Dedifferentiated amniotic fluid mesenchymal stem cell (primary cell): ENCODE measurements at regions not wholly inside any gene's neighbourhood (a gene's known extent, or its start where the extent isn't known, plus 50 kb on each side); places are given as distances from the start of the nearest gene placed in this dataset.
"Not testable (repeated sequence)": the region's sequence is repeated elsewhere in the genome, so short reads cannot be mapped to it uniquely, and the experiment has no call there.

Source experiments
- DNase-seq: peaks from one replicate; pipeline ENCODE4 v3.0.0-alpha.2; 2016; ENCODE audit errors: extremely low spot score

GRCh38 chr6:14290772-14291330 lies 173.3 kb downstream of the CD83 start:
- DNase-seq = no peak

GRCh38 chr6:14291331-14291730 lies 173.8 kb downstream of the CD83 start:
- no peak for DNase-seq

DNA sequence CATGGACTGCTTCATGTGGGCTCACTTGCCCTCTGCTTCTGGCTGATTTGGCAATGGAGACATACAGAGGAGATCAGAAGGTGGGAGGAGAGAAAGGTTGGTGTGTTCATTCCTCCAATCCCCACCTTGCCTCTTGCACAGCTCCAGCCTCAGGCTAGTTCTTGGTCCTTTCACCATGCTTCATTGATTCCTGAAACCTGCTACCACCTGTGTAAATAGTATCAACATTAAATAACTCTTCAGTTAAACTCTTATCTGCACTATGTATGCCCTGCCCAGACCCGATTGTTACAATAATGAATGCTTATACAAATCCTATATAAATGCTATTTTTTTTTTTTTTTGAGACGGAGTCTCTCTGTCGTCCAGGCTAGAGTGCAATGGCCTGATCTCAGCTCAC lies 174.5 kb downstream of the CD83 start:
- DNase-seq = no peak

DNA sequence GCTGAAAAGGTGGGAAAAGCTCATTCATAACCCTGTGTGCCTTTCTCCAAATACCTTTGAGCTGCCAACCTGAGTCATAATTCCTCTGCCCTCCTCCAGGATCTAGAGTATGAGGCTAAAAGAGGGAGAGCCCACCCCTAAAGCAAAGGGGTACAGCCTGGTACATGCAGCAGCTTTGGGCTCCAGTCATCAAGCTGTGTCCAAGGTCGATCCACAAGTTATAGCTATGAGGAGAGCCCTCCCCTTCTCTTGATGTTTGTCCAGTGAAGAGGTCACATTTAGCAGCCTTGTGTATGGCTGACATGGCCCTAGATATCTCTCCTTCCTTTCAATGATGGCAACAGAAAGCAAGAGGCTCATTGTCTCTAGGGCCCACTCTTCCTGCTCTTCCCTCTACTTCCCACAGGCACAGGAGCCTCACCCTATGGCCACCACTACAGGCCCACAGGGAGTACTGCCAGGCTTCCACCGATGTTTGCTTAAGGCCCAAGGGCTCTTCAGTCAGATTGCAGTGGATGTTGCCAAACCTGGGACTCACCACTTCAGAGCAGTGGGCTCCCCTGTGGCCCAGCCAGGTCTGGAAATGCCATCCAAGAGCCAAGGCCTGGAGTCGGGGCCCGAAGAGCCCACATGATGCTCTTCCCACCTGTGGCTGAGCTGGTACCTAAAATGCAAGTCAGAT lies 176.8 kb downstream of the CD83 start:
- DNase-seq = no peak

DNA sequence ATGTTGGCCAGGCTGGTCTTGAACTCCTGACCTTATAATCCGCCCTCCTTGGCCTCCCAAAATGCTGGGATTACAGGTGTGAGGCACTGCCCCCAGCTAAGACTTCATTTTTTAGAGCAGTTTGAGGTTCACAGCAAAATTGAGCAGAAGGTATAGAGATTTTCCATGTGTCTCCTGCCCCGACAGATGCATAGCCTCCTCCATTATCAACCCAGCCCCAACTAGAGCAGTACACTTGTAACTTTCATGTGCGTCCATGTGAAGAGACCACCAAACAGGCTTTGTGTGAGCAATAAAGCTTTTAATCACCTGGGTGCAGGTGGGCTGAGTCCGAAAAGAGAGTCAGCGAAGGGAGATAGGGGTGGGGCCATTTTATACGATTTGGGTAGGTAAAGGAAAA lies 179.1 kb downstream of the CD83 start:
- DNase-seq = not testable (repeated sequence)

DNA sequence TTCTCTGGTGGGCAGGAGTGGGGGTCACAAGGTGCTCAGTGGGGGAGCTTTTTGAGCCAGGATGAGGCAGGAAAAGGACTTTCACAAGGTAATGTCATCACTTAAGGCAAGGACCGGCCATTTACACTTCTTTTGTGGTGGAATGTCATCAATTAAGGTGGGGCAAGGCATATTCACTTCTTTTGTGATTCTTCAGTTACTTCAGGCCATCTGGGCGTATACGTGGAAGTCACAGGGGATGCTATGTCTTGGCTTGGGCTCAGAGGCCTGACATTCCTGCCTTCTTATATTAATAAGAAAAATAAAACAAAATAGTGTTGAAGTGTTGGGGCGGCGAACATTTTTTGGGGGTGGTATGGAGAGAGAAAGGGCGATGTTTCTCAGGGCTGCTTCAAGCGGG lies 179.5 kb downstream of the CD83 start:
- DNase-seq = not testable (repeated sequence)

- DNase-seq = not testable (repeated sequence)
Observed at GRCh38 chr6:14300189-14300588, 182.6 kb downstream of the CD83 start.

GRCh38 chr6:14300721-14301120 lies 183.1 kb downstream of the CD83 start:
- DNase-seq = not testable (repeated sequence)

GRCh38 chr6:14301477-14301876 lies 183.9 kb downstream of the CD83 start:
- DNase-seq = not testable (repeated sequence)

DNA sequence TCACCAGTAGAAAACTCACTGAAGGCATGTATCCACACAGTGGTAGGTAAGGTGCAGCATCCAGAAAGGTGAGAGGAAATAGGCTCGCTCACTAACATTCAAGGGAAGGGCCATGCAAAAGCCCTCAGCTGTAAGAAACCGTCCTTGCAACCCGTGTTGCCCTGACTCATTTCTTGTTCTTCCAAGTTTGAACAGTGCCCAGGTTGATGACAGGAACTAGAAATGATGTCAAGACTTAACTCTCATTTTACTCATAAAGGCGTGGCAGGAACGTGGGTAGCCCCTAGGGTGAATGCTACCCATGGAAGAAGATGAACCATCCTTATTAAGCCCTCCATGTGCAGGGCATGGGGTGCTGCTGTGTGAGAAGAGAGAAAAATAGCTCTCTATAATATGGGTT lies 187.6 kb downstream of the CD83 start:
- no peak for DNase-seq

GRCh38 chr6:14305624-14306023 lies 188.1 kb downstream of the CD83 start:
- DNase-seq = no peak

GRCh38 chr6:14306151-14306906 lies 188.8 kb downstream of the CD83 start:
- no peak for DNase-seq

- no peak for DNase-seq
Observed at GRCh38 chr6:14309516-14309915, 191.9 kb downstream of the CD83 start.

- DNase-seq = no peak
Observed at GRCh38 chr6:14309951-14310445, 192.4 kb downstream of the CD83 start.

- DNase-seq = no peak
Observed at GRCh38 chr6:14310960-14311359, 193.4 kb downstream of the CD83 start.

DNA sequence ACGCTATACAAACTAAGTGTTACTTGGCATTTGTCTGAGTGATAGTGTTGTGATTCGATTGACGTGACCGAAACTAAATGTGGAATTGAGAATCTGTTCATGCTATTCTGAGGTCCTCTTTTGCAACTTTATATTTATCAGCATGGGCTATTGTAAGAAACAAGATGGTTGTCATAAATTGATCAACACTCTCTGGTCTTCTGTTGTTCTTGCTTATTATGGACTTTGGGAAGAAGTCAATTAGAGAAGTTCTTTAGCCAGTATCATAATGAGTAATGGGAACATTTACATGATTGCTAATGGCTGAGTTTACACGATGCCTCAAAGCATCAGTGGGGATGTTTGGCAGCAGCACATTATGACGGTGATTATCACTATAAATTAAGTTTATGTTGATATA lies 195.0 kb downstream of the CD83 start:
- no peak for DNase-seq

- DNase-seq = no peak
Observed at GRCh38 chr6:14313248-14313647, 195.7 kb downstream of the CD83 start.

DNA sequence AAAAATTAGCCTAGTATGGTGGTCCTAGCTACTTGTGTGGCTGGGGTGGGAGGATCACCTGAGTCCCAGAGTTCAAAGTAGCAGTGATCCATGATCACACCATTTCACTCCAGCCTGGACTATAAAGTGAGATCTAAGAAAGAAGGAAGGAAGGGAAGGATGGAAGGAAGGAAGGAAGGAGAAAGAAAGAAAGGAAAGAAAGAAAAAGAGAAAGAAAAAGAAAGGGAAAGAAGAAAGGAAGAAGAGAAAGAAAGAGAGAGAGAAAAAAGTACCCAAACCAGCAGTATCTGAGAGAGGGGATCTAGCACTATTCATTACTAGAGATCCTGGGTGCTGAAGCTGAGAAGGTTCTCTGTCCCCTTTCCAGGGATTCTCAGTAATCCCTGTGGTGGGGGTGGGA lies 197.8 kb downstream of the CD83 start:
- DNase-seq = no peak

DNA sequence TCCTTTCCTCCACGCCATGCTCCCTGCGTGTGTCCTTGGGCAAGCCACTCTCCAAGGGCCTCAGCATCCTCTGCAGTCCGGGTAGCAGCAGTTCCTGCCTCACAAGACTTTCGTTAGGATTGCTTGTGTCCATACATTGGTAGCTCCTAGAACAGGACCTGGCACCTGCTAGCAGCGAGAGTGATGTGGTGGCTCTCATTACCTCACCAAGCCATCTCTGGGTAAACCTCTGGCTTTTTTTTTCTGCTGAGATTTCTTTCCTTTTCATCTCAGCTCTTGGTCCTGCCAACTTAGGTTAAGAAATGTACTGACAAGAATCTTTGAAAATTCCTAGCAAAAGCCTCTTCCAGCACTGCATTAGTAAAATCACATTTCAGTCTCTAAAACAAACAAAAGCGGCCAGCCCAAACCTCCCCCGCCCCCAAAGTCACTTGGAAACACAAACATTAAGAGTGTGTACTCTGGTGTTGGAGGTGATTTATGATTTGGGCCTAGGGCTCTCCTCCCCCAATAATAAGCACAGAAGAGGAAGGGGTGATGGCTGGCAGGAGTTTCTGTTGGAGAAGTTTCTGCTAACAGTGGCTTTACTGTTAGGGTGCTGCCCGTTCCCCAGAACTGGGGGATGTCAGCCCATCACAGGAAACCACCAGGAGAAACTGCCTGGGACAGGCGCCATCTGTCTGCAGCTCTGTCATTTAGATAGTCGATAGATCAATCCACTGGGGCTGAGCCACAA lies 199.2 kb downstream of the CD83 start:
- DNase-seq = no peak

- no peak for DNase-seq
Observed at GRCh38 chr6:14317387-14317970, 199.9 kb downstream of the CD83 start.

- no peak for DNase-seq
Observed at GRCh38 chr6:14320332-14320731, 202.8 kb downstream of the CD83 start.
